PFSK-1 (cell line): ENCODE measurements at regions not wholly inside any gene's neighbourhood (a gene's known extent, or its start where the extent isn't known, plus 50 kb on each side); places are given as distances from the start of the nearest gene placed in this dataset.

ENCODE experiments used
- POLR2AphosphoS5 ChIP-seq: IDR thresholded peaks from 2 replicates; pipeline ENCODE4 v1.6.1; 2012; ENCODE audit warnings: low read depth, mild to moderate bottlenecking, control low read depth, low read length, moderate library complexity
- SIN3A ChIP-seq: IDR thresholded peaks from 2 replicates; pipeline ENCODE4 v1.6.1; 2012; ENCODE audit warnings: mild to moderate bottlenecking, low read length, moderate library complexity, borderline replicate concordance; ENCODE audit not compliant: insufficient read depth
- TF ChIP-seq, protein P1 (sequence below), 2 experiments: IDR thresholded peaks; 2 replicates each; pipeline versions ENCODE4 v1.6.1 to v1.8.0; 2011 to 2012; ENCODE audit warnings: low read depth in 2 of 2, low read length in 2 of 2, control low read depth in 1 of 2, inconsistent platforms in 1 of 2, mild to moderate bottlenecking in 1 of 2, moderate library complexity in 1 of 2; ENCODE audit not compliant: insufficient read depth in 1 of 2

DNA sequence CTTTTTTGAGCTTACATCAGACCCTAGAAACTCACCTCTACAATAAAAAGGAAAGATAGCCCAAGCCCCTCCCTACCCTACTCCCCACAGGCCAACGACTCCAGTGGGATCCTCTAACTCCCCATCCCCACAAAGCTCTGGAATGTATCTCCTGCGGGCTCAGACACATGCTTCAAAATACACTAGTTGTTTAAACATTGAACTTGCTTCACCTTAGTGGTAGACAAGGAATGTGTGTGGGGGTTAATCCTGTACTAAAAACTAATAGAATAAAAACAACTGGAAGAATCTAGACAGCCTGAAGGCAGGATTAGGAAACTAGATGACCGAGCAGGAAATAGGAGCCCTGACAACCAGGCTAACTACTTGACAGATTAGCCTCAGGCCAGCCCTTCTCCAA, 211.5 kb downstream of the SUCLG1 start:
- TF ChIP-seq, protein P1, sequence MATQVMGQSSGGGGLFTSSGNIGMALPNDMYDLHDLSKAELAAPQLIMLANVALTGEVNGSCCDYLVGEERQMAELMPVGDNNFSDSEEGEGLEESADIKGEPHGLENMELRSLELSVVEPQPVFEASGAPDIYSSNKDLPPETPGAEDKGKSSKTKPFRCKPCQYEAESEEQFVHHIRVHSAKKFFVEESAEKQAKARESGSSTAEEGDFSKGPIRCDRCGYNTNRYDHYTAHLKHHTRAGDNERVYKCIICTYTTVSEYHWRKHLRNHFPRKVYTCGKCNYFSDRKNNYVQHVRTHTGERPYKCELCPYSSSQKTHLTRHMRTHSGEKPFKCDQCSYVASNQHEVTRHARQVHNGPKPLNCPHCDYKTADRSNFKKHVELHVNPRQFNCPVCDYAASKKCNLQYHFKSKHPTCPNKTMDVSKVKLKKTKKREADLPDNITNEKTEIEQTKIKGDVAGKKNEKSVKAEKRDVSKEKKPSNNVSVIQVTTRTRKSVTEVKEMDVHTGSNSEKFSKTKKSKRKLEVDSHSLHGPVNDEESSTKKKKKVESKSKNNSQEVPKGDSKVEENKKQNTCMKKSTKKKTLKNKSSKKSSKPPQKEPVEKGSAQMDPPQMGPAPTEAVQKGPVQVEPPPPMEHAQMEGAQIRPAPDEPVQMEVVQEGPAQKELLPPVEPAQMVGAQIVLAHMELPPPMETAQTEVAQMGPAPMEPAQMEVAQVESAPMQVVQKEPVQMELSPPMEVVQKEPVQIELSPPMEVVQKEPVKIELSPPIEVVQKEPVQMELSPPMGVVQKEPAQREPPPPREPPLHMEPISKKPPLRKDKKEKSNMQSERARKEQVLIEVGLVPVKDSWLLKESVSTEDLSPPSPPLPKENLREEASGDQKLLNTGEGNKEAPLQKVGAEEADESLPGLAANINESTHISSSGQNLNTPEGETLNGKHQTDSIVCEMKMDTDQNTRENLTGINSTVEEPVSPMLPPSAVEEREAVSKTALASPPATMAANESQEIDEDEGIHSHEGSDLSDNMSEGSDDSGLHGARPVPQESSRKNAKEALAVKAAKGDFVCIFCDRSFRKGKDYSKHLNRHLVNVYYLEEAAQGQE (IDR thresholded peaks at IDR 0.05; ENCODE audit: insufficient read depth in 1 of 2, low read depth in 2 of 2, low read length in 2 of 2): no peak
- TF ChIP-seq POLR2AphosphoS5: no peak
- no peak for TF ChIP-seq SIN3A
